ENCODE measurements at regions not wholly inside any gene's neighbourhood (a gene's known extent, or its start where the extent isn't known, plus 50 kb on each side); places are given as distances from the start of the nearest gene placed in this dataset.

DNA sequence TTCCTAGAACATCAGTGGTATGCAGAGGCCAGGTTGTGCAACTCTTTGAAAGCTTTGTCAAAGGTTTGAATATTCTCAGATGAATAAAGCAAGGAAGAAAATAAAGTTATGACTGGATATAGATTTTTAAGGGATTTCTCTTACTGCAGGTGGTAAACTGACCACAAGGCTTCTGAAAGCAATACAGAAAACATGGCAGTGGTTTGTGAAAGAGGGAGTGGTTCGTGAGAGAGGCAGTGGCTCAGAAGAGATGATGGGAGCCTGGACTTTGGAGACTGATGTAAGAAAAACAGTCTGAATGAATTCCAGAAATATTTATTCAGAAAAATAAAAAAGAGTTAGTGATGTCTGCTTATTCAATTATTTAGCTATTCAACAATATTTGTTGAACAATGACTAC, 380.4 kb upstream of the CTNND2 start:
- H3K36me3 Mint-ChIP-seq (ENCODE audit: low read depth), result no peaks in the 10 kb centered on the region
- H3K4me1 Mint-ChIP-seq, result no peaks in the 10 kb centered on the region
- TF ChIP-seq, protein P1, sequence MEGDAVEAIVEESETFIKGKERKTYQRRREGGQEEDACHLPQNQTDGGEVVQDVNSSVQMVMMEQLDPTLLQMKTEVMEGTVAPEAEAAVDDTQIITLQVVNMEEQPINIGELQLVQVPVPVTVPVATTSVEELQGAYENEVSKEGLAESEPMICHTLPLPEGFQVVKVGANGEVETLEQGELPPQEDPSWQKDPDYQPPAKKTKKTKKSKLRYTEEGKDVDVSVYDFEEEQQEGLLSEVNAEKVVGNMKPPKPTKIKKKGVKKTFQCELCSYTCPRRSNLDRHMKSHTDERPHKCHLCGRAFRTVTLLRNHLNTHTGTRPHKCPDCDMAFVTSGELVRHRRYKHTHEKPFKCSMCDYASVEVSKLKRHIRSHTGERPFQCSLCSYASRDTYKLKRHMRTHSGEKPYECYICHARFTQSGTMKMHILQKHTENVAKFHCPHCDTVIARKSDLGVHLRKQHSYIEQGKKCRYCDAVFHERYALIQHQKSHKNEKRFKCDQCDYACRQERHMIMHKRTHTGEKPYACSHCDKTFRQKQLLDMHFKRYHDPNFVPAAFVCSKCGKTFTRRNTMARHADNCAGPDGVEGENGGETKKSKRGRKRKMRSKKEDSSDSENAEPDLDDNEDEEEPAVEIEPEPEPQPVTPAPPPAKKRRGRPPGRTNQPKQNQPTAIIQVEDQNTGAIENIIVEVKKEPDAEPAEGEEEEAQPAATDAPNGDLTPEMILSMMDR (IDR thresholded peaks at IDR 0.05; ENCODE audit: unreplicated experiment in 3 of 3), result no peak
- peaks cover 5% of the 10 kb centered on the region for H3K27me3 Mint-ChIP-seq (ENCODE audit: low read depth)
- no peaks in the 10 kb centered on the region for H3K9me3 Mint-ChIP-seq
- H3K4me3 Mint-ChIP-seq, result no peak overlapping the region
- H3K27ac Mint-ChIP-seq, result no peak overlapping the region

- Mint-ChIP-seq H3K9me3 (no peaks in the 10 kb centered on the region), H3K27ac (no peak overlapping the region), H3K4me1 (no peaks in the 10 kb centered on the region), H3K36me3 (ENCODE audit: low read depth) (no peaks in the 10 kb centered on the region), H3K27me3 (ENCODE audit: low read depth) (peaks cover 5% of the 10 kb centered on the region), H3K4me3 (no peak overlapping the region)
- TF ChIP-seq, protein P1 (IDR thresholded peaks at IDR 0.05; ENCODE audit: unreplicated experiment in 3 of 3), result no peak
These were observed 373.4 kb upstream of the CTNND2 start for GRCh38 chr5:12277504-12278192.

- Mint-ChIP-seq H3K27me3 (ENCODE audit: low read depth) (no peaks in the 10 kb centered on the region), H3K9me3 (no peaks in the 10 kb centered on the region), H3K4me1 (no peaks in the 10 kb centered on the region), H3K27ac (no peak overlapping the region), H3K36me3 (ENCODE audit: low read depth) (no peaks in the 10 kb centered on the region), H3K4me3 (no peak overlapping the region)
- TF ChIP-seq, protein P1 (IDR thresholded peaks at IDR 0.05; ENCODE audit: unreplicated experiment in 3 of 3), result no peak
These were observed 370.0 kb upstream of the CTNND2 start for GRCh38 chr5:12274236-12274635.

- Mint-ChIP-seq H3K27ac (no peak overlapping the region), H3K4me3 (no peak overlapping the region), H3K27me3 (ENCODE audit: low read depth) (no peaks in the 10 kb centered on the region), H3K9me3 (no peaks in the 10 kb centered on the region), H3K36me3 (ENCODE audit: low read depth) (no peaks in the 10 kb centered on the region), H3K4me1 (no peaks in the 10 kb centered on the region)
- TF ChIP-seq, protein P1 (IDR thresholded peaks at IDR 0.05; ENCODE audit: unreplicated experiment in 3 of 3), result no peak
These were observed 368.1 kb upstream of the CTNND2 start for GRCh38 chr5:12272389-12272788.

DNA sequence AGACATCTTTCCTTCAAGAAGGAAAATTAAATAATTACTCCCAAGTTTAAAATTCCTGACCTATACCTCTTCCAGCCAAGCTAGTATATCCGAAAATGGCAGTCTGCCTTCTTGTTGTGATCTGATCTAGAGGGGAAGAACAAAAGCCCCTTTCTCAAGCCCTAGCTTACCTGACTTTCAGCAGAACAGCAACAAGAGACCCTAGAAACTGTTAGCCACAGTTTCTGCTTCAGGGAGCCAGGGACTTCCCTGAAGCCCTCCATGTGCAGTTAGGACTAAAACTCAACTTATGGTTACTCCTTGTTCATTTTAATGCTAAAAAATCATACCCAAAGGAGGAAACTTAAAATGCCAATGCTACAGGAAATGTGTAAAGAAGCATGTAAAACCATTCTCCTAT, 366.7 kb upstream of the CTNND2 start:
- H3K4me1 Mint-ChIP-seq, result no peaks in the 10 kb centered on the region
- H3K27me3 Mint-ChIP-seq (ENCODE audit: low read depth), result no peaks in the 10 kb centered on the region
- H3K9me3 Mint-ChIP-seq, result no peaks in the 10 kb centered on the region
- TF ChIP-seq, protein P1 (IDR thresholded peaks at IDR 0.05; ENCODE audit: unreplicated experiment in 3 of 3), result no peak
- H3K36me3 Mint-ChIP-seq (ENCODE audit: low read depth), result no peaks in the 10 kb centered on the region
- no peak overlapping the region for H3K27ac Mint-ChIP-seq
- no peak overlapping the region for H3K4me3 Mint-ChIP-seq

GRCh38 chr5:12269164-12269563, 364.9 kb upstream of the CTNND2 start:
- no peaks in the 10 kb centered on the region for H3K9me3 Mint-ChIP-seq
- no peak overlapping the region for H3K4me3 Mint-ChIP-seq
- no peaks in the 10 kb centered on the region for H3K27me3 Mint-ChIP-seq (ENCODE audit: low read depth)
- no peaks in the 10 kb centered on the region for H3K4me1 Mint-ChIP-seq
- TF ChIP-seq, protein P1 (IDR thresholded peaks at IDR 0.05; ENCODE audit: unreplicated experiment in 3 of 3), result no peak
- no peak overlapping the region for H3K27ac Mint-ChIP-seq
- no peaks in the 10 kb centered on the region for H3K36me3 Mint-ChIP-seq (ENCODE audit: low read depth)

Measured in nephron (organoid).